ENCODE measurements at regions not wholly inside any gene's neighbourhood (a gene's known extent, or its start where the extent isn't known, plus 50 kb on each side); places are given as distances from the start of the nearest gene placed in this dataset.
"Not testable (repeated sequence)": the region's sequence is repeated elsewhere in the genome, so short reads cannot be mapped to it uniquely, and the experiment has no call there.

DNA sequence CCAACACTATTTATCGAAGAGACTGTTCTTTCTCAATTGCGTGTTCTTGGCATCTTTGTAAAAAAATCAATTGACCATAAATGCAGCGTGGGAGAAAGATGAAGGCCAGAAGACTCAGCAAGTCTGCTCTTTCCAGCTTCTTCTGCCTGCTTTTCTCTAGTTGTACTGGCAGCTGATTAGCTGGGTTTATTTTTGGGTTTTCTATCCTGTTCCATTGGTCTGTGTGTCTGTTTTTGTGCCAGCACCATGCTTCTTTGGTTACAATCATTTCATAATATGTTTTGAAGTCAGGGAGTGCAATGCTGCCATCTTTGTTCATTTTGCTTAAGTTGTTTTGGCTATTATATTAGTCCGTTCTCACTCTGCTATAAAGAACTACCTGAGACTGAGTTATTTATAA is 201.8 kb upstream of the B3GALT2 start:
- Histone ChIP-seq H3K4me1 (ENCODE audit: control insufficient read depth, insufficient read depth, low read length) (no peaks in the 10 kb centered on the region), H3K27me3 (ENCODE audit: control insufficient read depth, insufficient read depth, low read length, poor library complexity, severe bottlenecking) (no peaks in the 10 kb centered on the region), H3K36me3 (ENCODE audit: control insufficient read depth, insufficient read depth, low read length) (no peaks in the 10 kb centered on the region), H3K9ac (ENCODE audit: extremely low read depth, low read length, poor library complexity, severe bottlenecking) (no peak overlapping the region), H3K4me3 (ENCODE audit: low read length) (no peak overlapping the region), H3K9me3 (ENCODE audit: control insufficient read depth, low read length) (no peaks in the 10 kb centered on the region), H3K27ac (ENCODE audit: low read depth, low read length) (no peak overlapping the region)
- Mint-ChIP-seq H3K27ac (no peak overlapping the region), H3K27me3 (ENCODE audit: insufficient read depth) (no peaks in the 10 kb centered on the region), H3K9me3 (peaks cover 3% of the 10 kb centered on the region), H3K4me3 (no peak overlapping the region), H3K4me1 (no peaks in the 10 kb centered on the region), H3K36me3 (ENCODE audit: low read depth) (no peaks in the 10 kb centered on the region)
- no peak for DNase-seq
- 97 to 100% methylated on average over 4 of the region's 4 CpGs for WGBS, 2 experiments (ENCODE audit: insufficient coverage in 1 of 2, insufficient read length in 1 of 2)
- TF ChIP-seq, protein P1, sequence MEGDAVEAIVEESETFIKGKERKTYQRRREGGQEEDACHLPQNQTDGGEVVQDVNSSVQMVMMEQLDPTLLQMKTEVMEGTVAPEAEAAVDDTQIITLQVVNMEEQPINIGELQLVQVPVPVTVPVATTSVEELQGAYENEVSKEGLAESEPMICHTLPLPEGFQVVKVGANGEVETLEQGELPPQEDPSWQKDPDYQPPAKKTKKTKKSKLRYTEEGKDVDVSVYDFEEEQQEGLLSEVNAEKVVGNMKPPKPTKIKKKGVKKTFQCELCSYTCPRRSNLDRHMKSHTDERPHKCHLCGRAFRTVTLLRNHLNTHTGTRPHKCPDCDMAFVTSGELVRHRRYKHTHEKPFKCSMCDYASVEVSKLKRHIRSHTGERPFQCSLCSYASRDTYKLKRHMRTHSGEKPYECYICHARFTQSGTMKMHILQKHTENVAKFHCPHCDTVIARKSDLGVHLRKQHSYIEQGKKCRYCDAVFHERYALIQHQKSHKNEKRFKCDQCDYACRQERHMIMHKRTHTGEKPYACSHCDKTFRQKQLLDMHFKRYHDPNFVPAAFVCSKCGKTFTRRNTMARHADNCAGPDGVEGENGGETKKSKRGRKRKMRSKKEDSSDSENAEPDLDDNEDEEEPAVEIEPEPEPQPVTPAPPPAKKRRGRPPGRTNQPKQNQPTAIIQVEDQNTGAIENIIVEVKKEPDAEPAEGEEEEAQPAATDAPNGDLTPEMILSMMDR (conservative IDR thresholded peaks at IDR 0.05) = no peak

DNA sequence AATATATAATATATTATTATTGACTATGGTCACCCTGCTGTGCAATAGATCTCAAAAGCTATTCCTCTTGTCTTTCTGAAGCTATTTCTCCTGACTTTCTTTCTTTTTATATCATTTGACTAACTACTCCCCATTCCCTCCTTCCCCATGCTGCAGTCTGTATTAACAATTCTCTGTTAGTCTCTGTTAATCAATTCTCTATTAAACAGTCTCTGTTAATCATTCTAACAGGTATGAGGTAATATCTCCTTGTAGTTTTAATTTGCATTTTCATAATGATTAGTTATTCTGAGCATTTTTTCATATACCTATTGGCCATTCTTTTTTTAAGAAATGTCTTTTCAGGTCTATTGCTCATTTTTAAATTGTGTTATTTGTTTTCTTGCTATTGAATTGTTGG is 201.0 kb upstream of the B3GALT2 start:
- no peaks in the 10 kb centered on the region for H3K4me1 Mint-ChIP-seq
- no peak overlapping the region for H3K4me3 ChIP-seq (ENCODE audit: low read length)
- peaks cover 3% of the 10 kb centered on the region for H3K9me3 Mint-ChIP-seq
- H3K9me3 ChIP-seq (ENCODE audit: control insufficient read depth, low read length) = no peaks in the 10 kb centered on the region
- TF ChIP-seq, protein P1 (conservative IDR thresholded peaks at IDR 0.05) = no peak
- no peak for DNase-seq
- H3K36me3 Mint-ChIP-seq (ENCODE audit: low read depth) = no peaks in the 10 kb centered on the region
- H3K4me1 ChIP-seq (ENCODE audit: control insufficient read depth, insufficient read depth, low read length) = no peaks in the 10 kb centered on the region
- no peak overlapping the region for H3K27ac ChIP-seq (ENCODE audit: low read depth, low read length)
- no peaks in the 10 kb centered on the region for H3K27me3 ChIP-seq (ENCODE audit: control insufficient read depth, insufficient read depth, low read length, poor library complexity, severe bottlenecking)
- H3K9ac ChIP-seq (ENCODE audit: extremely low read depth, low read length, poor library complexity, severe bottlenecking) = no peak overlapping the region
- no peak overlapping the region for H3K27ac Mint-ChIP-seq
- no peak overlapping the region for H3K4me3 Mint-ChIP-seq
- no peaks in the 10 kb centered on the region for H3K36me3 ChIP-seq (ENCODE audit: control insufficient read depth, insufficient read depth, low read length)
- no peaks in the 10 kb centered on the region for H3K27me3 Mint-ChIP-seq (ENCODE audit: insufficient read depth)

GRCh38 chr1:193378451-193378850 is 192.0 kb upstream of the B3GALT2 start:
- H3K9me3 ChIP-seq (ENCODE audit: control insufficient read depth, low read length); H3K9me3 Mint-ChIP-seq; H3K27me3 ChIP-seq (ENCODE audit: control insufficient read depth, insufficient read depth, low read length, poor library complexity, severe bottlenecking); H3K9ac ChIP-seq (ENCODE audit: extremely low read depth, low read length, poor library complexity, severe bottlenecking); H3K4me3 ChIP-seq (ENCODE audit: low read length); H3K36me3 ChIP-seq (ENCODE audit: control insufficient read depth, insufficient read depth, low read length); DNase-seq; H3K27ac Mint-ChIP-seq; H3K4me3 Mint-ChIP-seq; H3K27ac ChIP-seq (ENCODE audit: low read depth, low read length); H3K4me1 Mint-ChIP-seq; H3K27me3 Mint-ChIP-seq (ENCODE audit: insufficient read depth); H3K36me3 Mint-ChIP-seq (ENCODE audit: low read depth); H3K4me1 ChIP-seq (ENCODE audit: control insufficient read depth, insufficient read depth, low read length): not testable (repeated sequence)
- 97% methylated on average over 2 of the region's 2 CpGs; no CpG with 5 or more reads in 1 of the 2 experiments for WGBS, 2 experiments (ENCODE audit: insufficient coverage in 1 of 2, insufficient read length in 1 of 2)

GRCh38 chr1:193377472-193377871 is 191.1 kb upstream of the B3GALT2 start:
- no peak overlapping the region for H3K9ac ChIP-seq (ENCODE audit: extremely low read depth, low read length, poor library complexity, severe bottlenecking)
- WGBS, 2 experiments (ENCODE audit: insufficient coverage in 1 of 2, insufficient read length in 1 of 2) = 85 to 93% methylated on average over 2 of the region's 2 CpGs
- Mint-ChIP-seq H3K9me3 (no peaks in the 10 kb centered on the region), H3K36me3 (ENCODE audit: low read depth) (no peaks in the 10 kb centered on the region), H3K27ac (no peak overlapping the region), H3K4me3 (no peak overlapping the region), H3K4me1 (no peaks in the 10 kb centered on the region), H3K27me3 (ENCODE audit: insufficient read depth) (peaks cover 2% of the 10 kb centered on the region)
- no peak overlapping the region for H3K4me3 ChIP-seq (ENCODE audit: low read length)
- no peaks in the 10 kb centered on the region for H3K9me3 ChIP-seq (ENCODE audit: control insufficient read depth, low read length)
- no peak for DNase-seq
- H3K27me3 ChIP-seq (ENCODE audit: control insufficient read depth, insufficient read depth, low read length, poor library complexity, severe bottlenecking) = no peaks in the 10 kb centered on the region
- H3K36me3 ChIP-seq (ENCODE audit: control insufficient read depth, insufficient read depth, low read length) = no peaks in the 10 kb centered on the region
- H3K27ac ChIP-seq (ENCODE audit: low read depth, low read length) = no peak overlapping the region
- no peaks in the 10 kb centered on the region for H3K4me1 ChIP-seq (ENCODE audit: control insufficient read depth, insufficient read depth, low read length)
- TF ChIP-seq, protein P1 (conservative IDR thresholded peaks at IDR 0.05) = no peak
